ENCODE measurements at regions not wholly inside any gene's neighbourhood (a gene's known extent, or its start where the extent isn't known, plus 50 kb on each side); places are given as distances from the start of the nearest gene placed in this dataset.

DNA sequence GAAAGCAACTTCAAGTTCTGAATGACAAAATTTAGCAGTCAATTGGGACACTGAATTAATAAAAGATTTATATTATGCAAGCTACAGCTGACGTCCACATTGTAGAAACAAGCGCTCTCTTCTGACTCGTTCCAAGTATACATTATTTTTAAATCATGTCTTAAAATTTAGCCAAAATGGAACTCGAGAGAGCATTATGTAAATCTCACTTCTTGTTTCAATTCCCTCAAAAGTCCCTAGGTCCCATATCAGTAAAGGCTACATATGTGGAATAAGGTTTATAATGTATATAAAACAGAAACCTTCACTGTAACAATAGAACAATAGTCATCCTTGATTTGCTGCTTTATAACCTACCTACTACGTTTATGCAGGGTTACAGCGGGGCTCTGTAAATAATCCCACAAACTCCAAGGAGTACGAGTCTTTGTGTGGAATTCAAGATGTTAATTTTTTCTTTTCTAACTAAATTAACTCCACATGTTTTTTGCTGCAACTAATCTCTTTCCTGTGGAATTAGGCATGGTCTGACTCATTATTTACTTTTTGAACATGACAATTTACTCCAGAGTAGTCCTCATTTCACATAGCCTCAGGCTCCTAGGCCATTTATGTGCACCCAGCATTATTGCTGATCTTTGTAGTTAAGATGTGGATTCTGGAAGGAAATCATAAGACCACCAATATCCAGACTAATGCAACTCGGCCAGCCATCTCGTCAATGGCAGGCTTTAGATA lies 785.1 kb downstream of the LTN1 start:
- Histone ChIP-seq H3K27me3 (ENCODE audit: low read length) (no peaks in the 10 kb centered on the region), H3K4me1 (ENCODE audit: low read length) (peaks cover 8% of the 10 kb centered on the region), H3K27ac (ENCODE audit: low read length) (no peak overlapping the region), H3K4me2 (ENCODE audit: low read depth, low read length, poor library complexity, severe bottlenecking) (peak overlapping the region; percentile 45), H3K36me3 (ENCODE audit: insufficient read depth, low read length) (no peaks in the 10 kb centered on the region), H3K4me3 (ENCODE audit: low read length) (no peak overlapping the region), H3K79me2 (ENCODE audit: low read length) (no peaks in the 10 kb centered on the region), H3K9me3 (ENCODE audit: low read length) (no peaks in the 10 kb centered on the region), H4K20me1 (ENCODE audit: insufficient read depth, low read depth, low read length) (no peaks in the 10 kb centered on the region), H3K9ac (ENCODE audit: low read length) (no peak overlapping the region), H2AFZ (ENCODE audit: low read length) (peak overlapping the region; percentile 36; the same call in 1 of the 2 replicates), H3K9me2 (replicated peaks; ENCODE audit: insufficient read depth, low read length) (no peaks in the 10 kb centered on the region)
- no peak for DNase-seq

DNA sequence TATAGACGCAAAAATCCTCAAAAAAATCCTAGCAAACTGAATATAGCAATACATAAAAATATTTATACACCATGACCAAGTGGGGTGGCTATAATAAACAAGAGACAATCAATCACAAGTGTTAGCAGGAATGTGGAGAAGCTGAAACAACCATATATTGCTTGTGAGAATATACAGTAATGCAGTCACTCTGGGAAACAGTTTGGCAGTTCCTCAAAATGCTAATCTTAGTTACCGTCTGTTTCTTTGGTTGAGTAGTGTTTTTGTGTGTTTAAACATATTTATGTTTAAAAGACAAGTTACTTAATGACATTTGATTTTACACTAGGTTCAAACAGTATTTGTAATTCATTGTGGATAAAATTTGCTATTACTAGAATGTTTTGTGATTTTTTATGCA lies 792.0 kb downstream of the LTN1 start:
- H3K4me3 ChIP-seq (ENCODE audit: low read length): no peak overlapping the region
- H3K9me3 ChIP-seq (ENCODE audit: low read length): peaks cover under 1% of the 10 kb centered on the region; the same call in 1 of the 2 replicates
- no peaks in the 10 kb centered on the region for H3K36me3 ChIP-seq (ENCODE audit: insufficient read depth, low read length)
- no peak overlapping the region for H3K27ac ChIP-seq (ENCODE audit: low read length)
- H2AFZ ChIP-seq (ENCODE audit: low read length): no peak overlapping the region
- H3K9me2 ChIP-seq (replicated peaks; ENCODE audit: insufficient read depth, low read length): no peaks in the 10 kb centered on the region
- no peak overlapping the region for H3K9ac ChIP-seq (ENCODE audit: low read length)
- no peak for DNase-seq
- no peaks in the 10 kb centered on the region for H4K20me1 ChIP-seq (ENCODE audit: insufficient read depth, low read depth, low read length)
- H3K27me3 ChIP-seq (ENCODE audit: low read length): no peaks in the 10 kb centered on the region
- no peak overlapping the region for H3K4me2 ChIP-seq (ENCODE audit: low read depth, low read length, poor library complexity, severe bottlenecking)
- no peaks in the 10 kb centered on the region for H3K79me2 ChIP-seq (ENCODE audit: low read length)
- H3K4me1 ChIP-seq (ENCODE audit: low read length): no peaks in the 10 kb centered on the region

DNA sequence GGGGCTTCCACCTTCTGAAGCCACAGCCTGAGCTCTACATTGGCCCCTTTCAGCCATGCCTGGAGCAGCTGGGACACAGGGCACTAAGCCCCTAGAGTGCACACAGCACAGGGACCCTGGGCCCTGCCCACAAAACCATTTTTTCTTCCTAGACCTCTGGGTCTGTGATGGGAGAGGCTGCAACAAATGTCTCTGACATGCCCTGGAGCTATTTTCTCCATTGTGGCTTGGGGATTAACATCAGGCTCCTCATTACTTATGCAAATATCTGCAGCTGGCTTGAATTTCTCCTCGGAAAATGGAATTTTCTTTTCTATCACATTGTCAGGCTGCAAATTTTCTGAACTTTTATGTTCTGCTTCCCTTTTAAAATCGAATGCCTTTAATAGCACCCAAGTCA lies 795.7 kb downstream of the LTN1 start:
- Histone ChIP-seq H3K4me1 (ENCODE audit: low read length) (no peaks in the 10 kb centered on the region), H3K9ac (ENCODE audit: low read length) (no peak overlapping the region), H3K79me2 (ENCODE audit: low read length) (no peaks in the 10 kb centered on the region), H3K9me2 (replicated peaks; ENCODE audit: insufficient read depth, low read length) (no peaks in the 10 kb centered on the region), H2AFZ (ENCODE audit: low read length) (no peak overlapping the region), H3K9me3 (ENCODE audit: low read length) (peaks cover 6% of the 10 kb centered on the region; the same call in 1 of the 2 replicates), H3K4me3 (ENCODE audit: low read length) (no peak overlapping the region), H3K4me2 (ENCODE audit: low read depth, low read length, poor library complexity, severe bottlenecking) (no peak overlapping the region), H3K36me3 (ENCODE audit: insufficient read depth, low read length) (no peaks in the 10 kb centered on the region), H3K27ac (ENCODE audit: low read length) (no peak overlapping the region), H3K27me3 (ENCODE audit: low read length) (no peaks in the 10 kb centered on the region), H4K20me1 (ENCODE audit: insufficient read depth, low read depth, low read length) (no peaks in the 10 kb centered on the region)
- DNase-seq: no peak

DNA sequence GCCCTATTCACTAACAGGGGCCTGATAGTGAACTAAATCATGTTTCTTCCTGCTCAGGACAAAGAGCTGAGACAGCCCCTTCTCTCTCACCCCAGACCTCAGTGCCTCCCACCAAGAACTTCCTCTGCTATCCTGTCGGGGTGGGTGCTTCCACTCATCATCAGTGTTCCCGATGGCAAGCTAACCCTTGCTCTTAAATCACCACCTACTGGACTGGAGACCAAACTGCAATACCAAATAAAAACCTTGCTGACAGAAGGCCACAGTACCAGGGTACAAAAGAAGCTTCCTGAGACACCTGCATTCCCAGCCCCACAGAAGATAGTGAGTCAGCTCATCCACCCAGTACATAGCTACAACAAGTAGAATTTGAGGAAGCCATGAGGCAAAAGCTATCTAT lies 799.5 kb downstream of the LTN1 start:
- Histone ChIP-seq H3K9me3 (ENCODE audit: low read length) (peaks cover 6% of the 10 kb centered on the region; the same call in 1 of the 2 replicates), H3K79me2 (ENCODE audit: low read length) (no peaks in the 10 kb centered on the region), H3K9me2 (replicated peaks; ENCODE audit: insufficient read depth, low read length) (no peaks in the 10 kb centered on the region), H3K4me2 (ENCODE audit: low read depth, low read length, poor library complexity, severe bottlenecking) (no peak overlapping the region), H3K27me3 (ENCODE audit: low read length) (no peaks in the 10 kb centered on the region), H3K4me1 (ENCODE audit: low read length) (no peaks in the 10 kb centered on the region), H3K4me3 (ENCODE audit: low read length) (no peak overlapping the region), H3K36me3 (ENCODE audit: insufficient read depth, low read length) (no peaks in the 10 kb centered on the region), H4K20me1 (ENCODE audit: insufficient read depth, low read depth, low read length) (no peaks in the 10 kb centered on the region), H3K9ac (ENCODE audit: low read length) (no peak overlapping the region), H3K27ac (ENCODE audit: low read length) (no peak overlapping the region), H2AFZ (ENCODE audit: low read length) (no peak overlapping the region)
- no peak for DNase-seq

DNA sequence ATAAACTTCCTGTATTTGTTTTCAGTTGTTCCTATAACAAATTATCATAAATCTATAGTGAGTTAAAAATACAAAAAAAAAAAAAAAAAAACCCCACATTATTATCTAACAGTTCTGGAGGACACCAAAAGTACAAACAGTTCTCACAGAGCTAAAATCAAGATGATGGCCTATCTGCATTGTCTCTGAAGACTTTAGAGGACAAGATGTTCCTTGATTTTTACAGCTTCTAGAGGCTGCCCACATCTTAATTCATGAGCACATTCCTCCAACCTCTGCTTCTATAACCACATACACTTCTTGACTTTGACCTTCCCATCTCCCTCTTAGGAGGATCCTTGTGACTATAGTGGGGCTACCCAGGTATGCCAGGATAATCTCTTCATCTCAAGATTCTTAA lies 806.1 kb downstream of the LTN1 start:
- H3K27ac ChIP-seq (ENCODE audit: low read length): no peak overlapping the region
- H3K36me3 ChIP-seq (ENCODE audit: insufficient read depth, low read length): no peaks in the 10 kb centered on the region; the same call in 1 of the 2 replicates
- DNase-seq: no peak
- no peaks in the 10 kb centered on the region for H3K27me3 ChIP-seq (ENCODE audit: low read length)
- H3K9me2 ChIP-seq (replicated peaks; ENCODE audit: insufficient read depth, low read length): no peaks in the 10 kb centered on the region
- no peaks in the 10 kb centered on the region; the same call in 1 of the 2 replicates for H3K9me3 ChIP-seq (ENCODE audit: low read length)
- H3K79me2 ChIP-seq (ENCODE audit: low read length): no peaks in the 10 kb centered on the region
- H3K9ac ChIP-seq (ENCODE audit: low read length): no peak overlapping the region
- H3K4me3 ChIP-seq (ENCODE audit: low read length): no peak overlapping the region
- no peak overlapping the region for H2AFZ ChIP-seq (ENCODE audit: low read length)
- H4K20me1 ChIP-seq (ENCODE audit: insufficient read depth, low read depth, low read length): no peaks in the 10 kb centered on the region
- H3K4me1 ChIP-seq (ENCODE audit: low read length): no peaks in the 10 kb centered on the region
- H3K4me2 ChIP-seq (ENCODE audit: low read depth, low read length, poor library complexity, severe bottlenecking): no peak overlapping the region

DNA sequence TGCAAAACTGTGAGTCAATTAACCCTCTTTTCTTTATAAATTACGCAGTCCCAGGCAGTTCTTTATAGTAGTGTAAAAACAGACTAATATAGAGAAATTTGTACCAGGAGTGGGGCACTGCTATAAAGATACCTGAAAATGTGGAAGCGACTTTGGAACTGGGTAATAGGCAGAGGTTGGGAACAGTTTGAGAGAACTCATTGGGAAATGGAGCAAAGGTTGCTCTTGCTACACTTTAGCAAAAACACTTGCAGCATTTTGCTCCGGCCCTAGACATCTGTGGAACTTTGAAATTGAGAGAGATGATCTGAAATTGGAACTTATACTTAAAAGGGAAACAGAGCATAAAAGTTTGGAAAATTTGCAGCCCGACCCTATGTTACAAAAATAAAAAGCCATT lies 810.9 kb downstream of the LTN1 start:
- Histone ChIP-seq H4K20me1 (ENCODE audit: insufficient read depth, low read depth, low read length) (no peaks in the 10 kb centered on the region), H3K9me3 (ENCODE audit: low read length) (no peaks in the 10 kb centered on the region; the same call in 1 of the 2 replicates), H3K9ac (ENCODE audit: low read length) (no peak overlapping the region), H3K4me1 (ENCODE audit: low read length) (peaks cover 3% of the 10 kb centered on the region), H3K4me2 (ENCODE audit: low read depth, low read length, poor library complexity, severe bottlenecking) (no peak overlapping the region), H3K27ac (ENCODE audit: low read length) (no peak overlapping the region), H2AFZ (ENCODE audit: low read length) (no peak overlapping the region), H3K36me3 (ENCODE audit: insufficient read depth, low read length) (no peaks in the 10 kb centered on the region; the same call in 1 of the 2 replicates), H3K9me2 (replicated peaks; ENCODE audit: insufficient read depth, low read length) (no peaks in the 10 kb centered on the region), H3K27me3 (ENCODE audit: low read length) (no peaks in the 10 kb centered on the region), H3K79me2 (ENCODE audit: low read length) (no peaks in the 10 kb centered on the region), H3K4me3 (ENCODE audit: low read length) (no peak overlapping the region)
- DNase-seq: no peak

DNA sequence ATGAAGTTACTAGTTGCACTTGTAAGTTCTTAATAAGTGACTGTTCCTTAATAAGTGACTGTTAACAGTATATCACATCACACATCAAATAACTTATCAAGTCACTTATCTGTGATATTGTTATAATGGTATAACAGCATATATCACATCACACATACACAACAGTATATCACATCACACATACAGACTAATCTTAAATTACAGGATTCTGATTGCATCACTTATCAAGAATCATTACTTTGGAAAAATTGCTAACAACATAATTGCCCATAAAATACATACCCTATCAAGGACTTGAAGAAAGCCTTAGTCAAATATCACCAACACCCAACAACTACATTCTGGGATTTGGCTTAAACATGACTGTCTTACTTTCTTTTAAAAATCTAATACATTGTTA lies 813.5 kb downstream of the LTN1 start:
- Histone ChIP-seq H2AFZ (ENCODE audit: low read length) (no peak overlapping the region), H3K9ac (ENCODE audit: low read length) (no peak overlapping the region), H3K4me2 (ENCODE audit: low read depth, low read length, poor library complexity, severe bottlenecking) (no peak overlapping the region), H4K20me1 (ENCODE audit: insufficient read depth, low read depth, low read length) (no peaks in the 10 kb centered on the region), H3K27me3 (ENCODE audit: low read length) (0 out of 2 replicates have a peak, but pooled peaks cover 3% of the 10 kb centered on the region), H3K4me1 (ENCODE audit: low read length) (peaks cover 3% of the 10 kb centered on the region), H3K9me3 (ENCODE audit: low read length) (no peaks in the 10 kb centered on the region; the same call in 1 of the 2 replicates), H3K79me2 (ENCODE audit: low read length) (no peaks in the 10 kb centered on the region), H3K4me3 (ENCODE audit: low read length) (no peak overlapping the region), H3K9me2 (replicated peaks; ENCODE audit: insufficient read depth, low read length) (no peaks in the 10 kb centered on the region), H3K27ac (ENCODE audit: low read length) (no peak overlapping the region), H3K36me3 (ENCODE audit: insufficient read depth, low read length) (no peaks in the 10 kb centered on the region; the same call in 1 of the 2 replicates)
- no peak for DNase-seq

DNA sequence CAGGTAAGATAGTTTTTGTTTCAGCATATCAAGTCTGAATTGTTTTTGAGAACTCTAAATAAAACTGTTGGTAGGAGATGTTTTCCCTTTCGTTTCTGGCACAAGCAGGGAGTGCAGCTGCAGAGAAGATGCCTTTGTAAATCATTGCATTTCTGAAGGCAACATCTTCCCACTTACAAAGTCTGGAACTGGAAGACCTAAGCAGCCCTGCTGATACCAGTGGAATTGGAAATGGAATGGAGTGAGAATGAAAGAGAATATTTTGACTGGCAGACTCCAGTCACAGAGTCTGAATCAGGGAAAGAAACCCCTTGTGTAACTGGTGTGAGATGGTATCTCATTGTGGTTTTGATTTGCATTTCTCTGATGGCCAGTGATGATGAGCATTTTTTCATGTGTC lies 815.6 kb downstream of the LTN1 start:
- no peak for DNase-seq
- H3K9ac ChIP-seq (ENCODE audit: low read length): no peak overlapping the region
- no peaks in the 10 kb centered on the region for H3K9me3 ChIP-seq (ENCODE audit: low read length)
- no peaks in the 10 kb centered on the region for H4K20me1 ChIP-seq (ENCODE audit: insufficient read depth, low read depth, low read length)
- no peaks in the 10 kb centered on the region for H3K9me2 ChIP-seq (replicated peaks; ENCODE audit: insufficient read depth, low read length)
- no peaks in the 10 kb centered on the region for H3K79me2 ChIP-seq (ENCODE audit: low read length)
- H3K4me1 ChIP-seq (ENCODE audit: low read length): peaks cover 3% of the 10 kb centered on the region
- H3K36me3 ChIP-seq (ENCODE audit: insufficient read depth, low read length): no peaks in the 10 kb centered on the region
- no peak overlapping the region for H2AFZ ChIP-seq (ENCODE audit: low read length)
- 0 out of 2 replicates have a peak, but pooled peaks cover 3% of the 10 kb centered on the region for H3K27me3 ChIP-seq (ENCODE audit: low read length)
- H3K4me2 ChIP-seq (ENCODE audit: low read depth, low read length, poor library complexity, severe bottlenecking): no peak overlapping the region
- no peak overlapping the region for H3K27ac ChIP-seq (ENCODE audit: low read length)
- H3K4me3 ChIP-seq (ENCODE audit: low read length): no peak overlapping the region
